Adrenal gland (tissue), 5 donors: ENCODE measurements at regions not wholly inside any gene's neighbourhood (a gene's known extent, or its start where the extent isn't known, plus 50 kb on each side); places are given as distances from the start of the nearest gene placed in this dataset.

ENCODE experiments used
- CTCF ChIP-seq, 6 experiments: fragments of 450-650 bp in 4 of 6; fragments of 200-600 bp in 2 of 6; sonication (generic) in 1 of 6; IDR thresholded peaks; 1 replicate in 5 of 6; 2 replicates in 1 of 6; pipeline versions ENCODE4 v1.5.1 to v1.8.0; 2016 to 2021; ENCODE audit warnings: antibody characterized with exemption in 6 of 6, mild to moderate bottlenecking in 2 of 6, moderate library complexity in 1 of 6
- POLR2A ChIP-seq, 2 donors: fragments of 450-650 bp; IDR thresholded peaks; one replicate each; pipeline ENCODE4 v1.6.1; 2017; ENCODE audit warnings: antibody characterized with exemption in 2 of 2, mild to moderate bottlenecking in 2 of 2, moderate library complexity in 1 of 2
- donor health status: DM: no; HTN: no; CAD: no.

GRCh38 chr1:112788561-112788960 is 73.4 kb upstream of the PPM1J start:
- TF ChIP-seq POLR2A (IDR thresholded peaks at IDR 0.05) = no peak
- TF ChIP-seq CTCF (IDR thresholded peaks at IDR 0.05) = no peak
